ENCODE measurements at regions not wholly inside any gene's neighbourhood (a gene's known extent, or its start where the extent isn't known, plus 50 kb on each side); places are given as distances from the start of the nearest gene placed in this dataset.

GRCh38 chr17:68790931-68791330 lies 164.3 kb downstream of the ABCA8 start:
- H2AFZ ChIP-seq (ENCODE audit: low read depth, low read length), result no peak overlapping the region
- no peaks in the 10 kb centered on the region for H3K27me3 ChIP-seq (ENCODE audit: insufficient read depth, low read length)
- peaks cover 3% of the 10 kb centered on the region for H3K9me3 ChIP-seq (ENCODE audit: low read length)
- H3K4me1 ChIP-seq (ENCODE audit: insufficient read depth, low read length), result peaks cover 16% of the 10 kb centered on the region
- H3K4me3 ChIP-seq (ENCODE audit: low read length), result no peak overlapping the region
- no peaks in the 10 kb centered on the region for H3K36me3 ChIP-seq (ENCODE audit: insufficient read depth, low read length)

DNA sequence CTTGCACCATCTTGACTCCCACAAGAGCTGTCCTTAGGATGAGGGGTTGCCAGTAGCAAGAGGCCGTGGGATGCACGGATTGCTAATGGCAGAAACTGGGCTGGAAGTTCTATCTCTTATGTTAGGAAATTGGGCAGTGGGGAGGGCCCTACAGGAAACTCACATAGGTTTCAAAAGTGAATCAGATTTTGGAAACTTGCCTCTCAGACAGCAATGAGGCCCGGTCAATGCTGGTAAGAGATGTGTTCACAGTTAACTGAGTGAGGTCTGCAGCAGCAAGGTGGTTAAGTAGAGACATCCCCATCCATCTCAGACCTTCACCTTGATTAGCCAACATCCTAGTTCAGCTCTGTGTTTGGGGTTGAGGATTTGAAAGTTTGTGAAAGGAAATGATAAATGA lies 164.7 kb downstream of the ABCA8 start:
- H2AFZ ChIP-seq (ENCODE audit: low read depth, low read length), result no peak overlapping the region
- no peak overlapping the region for H3K4me3 ChIP-seq (ENCODE audit: low read length)
- H3K27me3 ChIP-seq (ENCODE audit: insufficient read depth, low read length), result no peaks in the 10 kb centered on the region
- H3K9me3 ChIP-seq (ENCODE audit: low read length), result peaks cover 3% of the 10 kb centered on the region
- no peaks in the 10 kb centered on the region for H3K36me3 ChIP-seq (ENCODE audit: insufficient read depth, low read length)
- H3K4me1 ChIP-seq (ENCODE audit: insufficient read depth, low read length), result peaks cover 16% of the 10 kb centered on the region

DNA sequence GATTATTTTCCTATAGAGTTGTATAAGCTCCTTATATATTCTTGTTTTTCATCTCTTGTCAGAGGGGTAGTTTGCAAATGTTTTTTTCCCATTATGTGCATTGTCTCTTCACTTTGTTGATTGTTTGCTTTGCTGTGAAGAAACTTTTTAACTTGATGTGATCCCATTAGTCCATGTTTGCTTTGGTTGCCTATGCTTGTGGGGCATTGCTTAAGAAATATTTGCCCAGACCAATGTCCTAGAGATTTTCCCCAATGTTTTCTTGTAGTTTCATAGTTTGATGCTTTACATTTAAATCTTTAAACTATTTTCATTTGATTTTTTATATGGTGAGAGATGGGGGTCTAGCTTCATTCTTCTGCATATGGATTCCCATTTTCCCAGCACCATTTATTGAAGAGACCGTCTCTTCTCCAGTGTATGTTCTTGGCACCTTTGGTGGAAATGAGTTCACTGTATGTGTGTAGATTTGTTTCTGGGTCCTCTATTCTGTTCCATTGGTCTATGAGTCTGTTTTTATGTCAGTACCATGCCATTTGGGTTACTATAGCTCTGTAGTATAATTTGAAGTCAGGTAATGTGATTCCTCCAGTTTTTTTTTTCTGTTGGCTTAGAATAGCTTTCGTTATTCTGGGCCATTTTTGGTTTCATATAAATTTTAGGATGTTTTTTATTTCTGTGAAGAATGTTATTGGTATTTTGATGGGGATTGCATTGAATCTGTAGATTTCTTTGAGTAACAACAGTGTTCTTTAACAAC lies 165.8 kb downstream of the ABCA8 start:
- Histone ChIP-seq H3K4me3 (ENCODE audit: low read length) (no peak overlapping the region), H2AFZ (ENCODE audit: low read depth, low read length) (no peak overlapping the region), H3K9me3 (ENCODE audit: low read length) (peaks cover 3% of the 10 kb centered on the region), H3K27me3 (ENCODE audit: insufficient read depth, low read length) (no peaks in the 10 kb centered on the region), H3K36me3 (ENCODE audit: insufficient read depth, low read length) (no peaks in the 10 kb centered on the region), H3K4me1 (ENCODE audit: insufficient read depth, low read length) (peaks cover 13% of the 10 kb centered on the region)

DNA sequence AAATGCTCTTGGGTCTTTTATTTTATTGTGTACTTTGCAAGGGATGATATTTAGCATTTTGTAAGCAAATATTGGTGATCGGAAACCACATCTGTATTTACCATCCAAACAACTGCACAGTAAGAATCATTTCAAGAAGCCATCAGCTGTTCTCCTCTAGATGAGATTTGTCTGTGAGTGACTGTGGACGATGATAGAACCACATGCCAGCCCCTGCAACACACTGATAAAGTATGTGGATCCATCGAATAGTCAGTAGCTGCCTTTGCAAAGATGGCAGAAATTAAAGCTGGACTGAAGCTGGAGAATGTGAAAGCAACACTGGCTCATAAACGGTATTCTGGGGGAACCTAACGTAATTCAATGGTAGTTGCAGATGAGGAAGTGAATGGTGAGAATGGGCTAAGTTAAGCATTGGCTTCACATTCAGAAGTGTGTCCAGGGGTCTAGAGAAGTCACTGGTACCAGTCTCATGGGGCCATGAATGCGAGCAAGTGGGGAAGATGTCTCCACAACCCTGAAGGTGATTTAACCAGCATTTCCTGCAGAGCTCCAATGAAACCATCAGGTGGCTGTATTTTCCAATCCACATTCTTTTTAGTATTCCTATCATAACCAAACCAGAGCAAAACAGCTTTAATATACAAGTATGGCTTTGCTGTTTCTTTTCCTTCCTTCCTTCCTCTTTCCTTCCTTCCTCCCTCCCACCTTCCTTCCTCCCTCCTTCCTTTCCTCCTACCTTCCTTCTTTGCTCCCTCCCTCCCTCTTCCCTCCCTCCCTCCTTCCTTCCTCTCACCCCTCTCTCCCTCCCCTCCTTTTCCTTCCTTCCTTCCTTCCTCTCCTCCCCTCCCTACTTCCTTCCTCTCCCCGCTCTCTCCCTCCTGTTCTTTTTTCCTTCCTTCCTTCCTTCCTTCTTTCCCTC lies 169.4 kb downstream of the ABCA8 start:
- Histone ChIP-seq H3K4me3 (ENCODE audit: low read length) (no peak overlapping the region), H2AFZ (ENCODE audit: low read depth, low read length) (no peak overlapping the region), H3K9me3 (ENCODE audit: low read length) (peaks cover 6% of the 10 kb centered on the region), H3K27me3 (ENCODE audit: insufficient read depth, low read length) (no peaks in the 10 kb centered on the region), H3K36me3 (ENCODE audit: insufficient read depth, low read length) (no peaks in the 10 kb centered on the region), H3K4me1 (ENCODE audit: insufficient read depth, low read length) (peaks cover 4% of the 10 kb centered on the region)

- no peaks in the 10 kb centered on the region for H3K27me3 ChIP-seq (ENCODE audit: insufficient read depth, low read length)
- peaks cover 2% of the 10 kb centered on the region for H3K9me3 ChIP-seq (ENCODE audit: low read length)
- H3K36me3 ChIP-seq (ENCODE audit: insufficient read depth, low read length), result no peaks in the 10 kb centered on the region
- H3K4me3 ChIP-seq (ENCODE audit: low read length), result no peak overlapping the region
- H2AFZ ChIP-seq (ENCODE audit: low read depth, low read length), result no peak overlapping the region
- peaks cover 4% of the 10 kb centered on the region for H3K4me1 ChIP-seq (ENCODE audit: insufficient read depth, low read length)
Measured at GRCh38 chr17:68784431-68784830, 170.8 kb downstream of the ABCA8 start.

DNA sequence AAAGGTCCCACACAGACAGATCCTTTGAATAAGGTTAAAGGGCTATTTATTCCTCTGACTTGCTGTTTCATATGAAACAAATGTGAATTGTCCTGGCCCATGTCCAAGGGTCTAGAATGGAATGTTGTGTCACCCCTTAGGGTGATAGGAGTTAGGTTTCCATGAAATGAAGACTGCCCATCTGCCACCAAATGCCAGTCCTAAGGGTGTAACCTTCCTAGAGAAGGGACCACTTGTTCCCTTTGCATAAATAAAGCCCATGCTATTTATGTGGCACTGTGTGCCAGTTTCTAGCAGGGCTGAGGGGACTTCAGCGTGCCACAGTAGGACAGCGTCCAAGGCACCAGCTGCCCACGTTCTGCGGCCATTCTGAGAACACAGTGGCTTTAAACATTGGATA lies 171.3 kb downstream of the ABCA8 start:
- Histone ChIP-seq H3K4me1 (ENCODE audit: insufficient read depth, low read length) (peaks cover 4% of the 10 kb centered on the region), H3K36me3 (ENCODE audit: insufficient read depth, low read length) (no peaks in the 10 kb centered on the region), H3K9me3 (ENCODE audit: low read length) (peaks cover 2% of the 10 kb centered on the region), H3K27me3 (ENCODE audit: insufficient read depth, low read length) (no peaks in the 10 kb centered on the region), H3K4me3 (ENCODE audit: low read length) (no peak overlapping the region), H2AFZ (ENCODE audit: low read depth, low read length) (no peak overlapping the region)

DNA sequence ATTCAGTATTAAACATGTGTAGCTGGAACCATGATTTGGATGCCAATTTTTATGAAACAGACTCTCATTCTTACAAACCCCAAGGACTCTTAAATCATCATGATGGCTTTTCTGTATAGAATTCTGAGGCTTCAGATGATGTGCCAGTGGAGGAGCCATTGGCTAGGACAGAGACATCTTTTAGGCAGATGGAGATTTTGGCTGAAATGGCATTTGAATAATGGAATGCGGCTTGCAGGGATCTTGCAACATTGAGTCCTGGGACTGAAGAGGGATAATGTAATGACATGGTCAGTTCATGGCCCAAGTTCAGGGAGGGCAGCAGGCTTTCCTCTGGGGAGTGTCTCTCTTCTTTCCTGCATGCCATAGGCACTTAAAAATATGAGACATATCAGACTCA lies 172.4 kb downstream of the ABCA8 start:
- H3K4me1 ChIP-seq (ENCODE audit: insufficient read depth, low read length), result peaks cover 4% of the 10 kb centered on the region

DNA sequence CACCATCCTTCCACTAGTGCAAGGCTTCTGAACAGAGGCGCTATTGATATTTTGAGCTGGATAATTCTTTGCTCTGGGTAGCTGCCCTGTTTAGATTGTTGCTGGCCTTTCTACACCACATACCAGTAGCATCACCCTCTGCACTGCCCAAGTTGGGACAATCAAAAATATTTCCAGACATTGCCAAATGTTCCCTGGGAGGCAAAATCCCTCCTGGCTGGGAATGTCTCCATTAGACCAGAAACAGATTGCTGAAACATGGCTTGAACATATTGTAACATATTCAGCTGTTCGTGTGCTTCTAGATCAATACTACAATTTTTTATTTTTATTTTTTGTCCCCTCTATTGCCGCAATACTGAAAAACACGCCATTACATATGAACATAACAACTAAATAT lies 174.6 kb downstream of the ABCA8 start:
- no peaks in the 10 kb centered on the region for H3K36me3 ChIP-seq (ENCODE audit: insufficient read depth, low read length)
- H2AFZ ChIP-seq (ENCODE audit: low read depth, low read length), result no peak overlapping the region
- no peak overlapping the region for H3K4me3 ChIP-seq (ENCODE audit: low read length)
- peaks cover 2% of the 10 kb centered on the region for H3K9me3 ChIP-seq (ENCODE audit: low read length)
- peaks cover 4% of the 10 kb centered on the region for H3K4me1 ChIP-seq (ENCODE audit: insufficient read depth, low read length)
- H3K27me3 ChIP-seq (ENCODE audit: insufficient read depth, low read length), result no peaks in the 10 kb centered on the region

More for the DNA sequence above, 172.4 kb downstream of the ABCA8 start:
- peaks cover 2% of the 10 kb centered on the region for H3K9me3 ChIP-seq (ENCODE audit: low read length)
- H3K4me3 ChIP-seq (ENCODE audit: low read length), result no peak overlapping the region
- H3K27me3 ChIP-seq (ENCODE audit: insufficient read depth, low read length), result no peaks in the 10 kb centered on the region
- no peaks in the 10 kb centered on the region for H3K36me3 ChIP-seq (ENCODE audit: insufficient read depth, low read length)
- H2AFZ ChIP-seq (ENCODE audit: low read depth, low read length), result no peak overlapping the region

DNA sequence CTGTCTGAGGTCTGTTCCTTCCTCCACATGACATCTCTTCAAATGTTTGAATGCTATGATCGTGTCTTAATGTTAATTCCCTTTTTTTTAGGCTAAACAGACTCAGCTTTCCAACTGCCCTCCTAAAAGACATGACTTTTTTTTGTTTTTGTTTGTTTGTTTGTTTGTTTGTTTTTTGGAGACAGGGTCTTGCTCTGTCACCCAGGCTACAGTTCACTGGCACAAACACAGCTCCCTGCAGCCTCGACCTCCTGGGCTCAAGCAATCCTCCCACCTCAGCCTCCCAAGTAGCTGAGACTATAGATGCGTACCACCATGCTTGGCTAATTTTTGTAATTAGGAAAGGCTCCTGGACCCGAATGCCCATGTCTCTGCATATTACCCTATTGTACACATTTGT lies 176.5 kb downstream of the ABCA8 start:
- Histone ChIP-seq H3K36me3 (ENCODE audit: insufficient read depth, low read length) (no peaks in the 10 kb centered on the region), H3K27me3 (ENCODE audit: insufficient read depth, low read length) (no peaks in the 10 kb centered on the region), H2AFZ (ENCODE audit: low read depth, low read length) (no peak overlapping the region), H3K4me1 (ENCODE audit: insufficient read depth, low read length) (peaks cover 11% of the 10 kb centered on the region), H3K4me3 (ENCODE audit: low read length) (no peak overlapping the region), H3K9me3 (ENCODE audit: low read length) (peaks cover 2% of the 10 kb centered on the region)

DNA sequence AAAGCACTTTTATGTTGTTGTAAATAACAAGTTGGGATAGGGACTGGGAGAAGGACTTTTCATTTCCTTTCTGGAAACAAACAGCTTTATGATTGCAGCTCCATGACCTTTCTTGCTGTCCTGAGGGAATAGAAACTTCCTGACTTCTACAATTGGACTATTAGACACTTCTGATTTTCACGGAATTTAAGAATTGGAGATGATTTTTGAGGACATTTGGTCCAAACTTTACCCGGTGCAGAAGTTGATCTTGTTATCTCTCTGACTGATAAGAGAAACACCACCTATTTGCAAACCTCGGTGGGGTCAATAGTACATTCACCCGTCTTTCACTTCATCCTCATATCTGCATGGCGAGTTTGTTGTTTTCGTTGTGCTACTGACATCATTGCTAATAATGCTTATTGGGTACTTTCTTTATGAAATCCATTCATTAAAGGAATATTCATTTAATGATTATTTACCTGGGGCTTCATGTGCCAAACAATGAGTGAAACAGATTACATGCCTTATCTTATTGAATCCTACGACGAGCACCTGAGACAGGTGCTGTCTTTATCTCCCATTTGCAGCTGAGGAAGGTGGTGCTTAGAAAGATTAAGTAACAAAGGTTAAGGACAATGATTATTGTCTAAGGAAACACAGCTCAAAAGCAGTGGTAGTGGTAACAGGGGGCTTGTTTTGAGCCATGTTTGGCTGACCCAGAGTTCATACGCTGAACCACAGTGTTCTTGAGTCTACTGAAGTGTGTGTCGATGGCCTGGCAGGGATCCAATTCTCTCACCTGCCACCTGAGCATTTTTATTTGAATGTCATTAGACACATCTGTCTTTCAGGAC lies 176.9 kb upstream of the FAM20A start:
- Histone ChIP-seq H3K9me3 (ENCODE audit: low read length) (peaks cover 2% of the 10 kb centered on the region), H3K36me3 (ENCODE audit: insufficient read depth, low read length) (no peaks in the 10 kb centered on the region), H2AFZ (ENCODE audit: low read depth, low read length) (peak overlapping the region; percentile 54), H3K27me3 (ENCODE audit: insufficient read depth, low read length) (no peaks in the 10 kb centered on the region), H3K4me3 (ENCODE audit: low read length) (no peak overlapping the region), H3K4me1 (ENCODE audit: insufficient read depth, low read length) (peaks cover 7% of the 10 kb centered on the region)

DNA sequence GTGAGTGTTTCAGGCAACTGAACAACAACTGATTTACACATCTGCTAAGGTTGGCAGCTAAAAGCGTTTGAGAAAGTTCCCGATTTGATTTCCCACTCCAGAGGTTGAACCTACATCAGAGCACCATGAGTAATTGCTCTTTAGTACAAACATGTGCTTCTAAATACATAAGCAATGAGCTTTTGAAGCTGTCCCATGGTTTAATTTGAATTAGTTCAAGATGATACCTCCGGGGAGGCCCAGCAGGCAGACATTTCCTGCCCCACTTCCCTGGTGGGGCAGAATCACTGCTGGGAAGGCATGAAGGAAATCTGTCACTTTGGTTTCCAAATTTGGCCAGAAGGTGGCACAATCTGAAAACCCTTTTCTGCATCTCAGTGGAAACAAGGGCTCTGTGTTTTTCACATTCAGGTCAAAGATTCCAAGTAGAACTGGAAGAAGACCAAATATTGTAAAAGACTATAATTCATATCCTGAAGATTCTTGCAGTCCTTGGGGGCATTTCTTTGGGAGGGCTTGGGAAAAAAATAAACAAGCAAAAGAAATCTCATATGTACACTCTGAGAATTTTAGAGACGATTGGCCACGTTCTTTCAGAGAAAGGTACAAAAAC lies 176.2 kb upstream of the FAM20A start:
- Histone ChIP-seq H3K27me3 (ENCODE audit: insufficient read depth, low read length) (no peaks in the 10 kb centered on the region), H3K9me3 (ENCODE audit: low read length) (no peaks in the 10 kb centered on the region), H3K36me3 (ENCODE audit: insufficient read depth, low read length) (no peaks in the 10 kb centered on the region), H2AFZ (ENCODE audit: low read depth, low read length) (peak overlapping the region; percentile 54), H3K4me1 (ENCODE audit: insufficient read depth, low read length) (peaks cover 7% of the 10 kb centered on the region), H3K4me3 (ENCODE audit: low read length) (no peak overlapping the region)

DNA sequence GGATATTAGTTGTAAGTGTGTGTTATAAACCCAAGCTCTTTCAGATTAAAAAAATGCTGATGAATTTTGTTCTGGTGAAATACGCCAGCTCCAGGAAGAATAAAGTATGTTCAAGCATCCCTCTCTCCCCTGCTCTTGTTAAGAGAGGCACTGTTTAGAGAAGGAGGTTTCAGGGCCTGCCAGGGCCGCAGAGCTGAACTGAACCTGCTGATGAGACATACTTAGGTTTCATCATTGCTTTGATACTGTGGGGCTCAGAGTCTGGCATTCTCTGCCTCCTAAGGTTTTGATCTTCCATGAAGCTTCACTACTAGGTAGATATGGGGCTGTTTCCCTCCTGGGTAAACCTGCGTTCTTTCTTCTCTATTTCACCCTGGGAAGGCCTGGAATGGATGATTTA lies 175.3 kb upstream of the FAM20A start:
- H3K36me3 ChIP-seq (ENCODE audit: insufficient read depth, low read length), result no peaks in the 10 kb centered on the region
- no peaks in the 10 kb centered on the region for H3K9me3 ChIP-seq (ENCODE audit: low read length)
- no peaks in the 10 kb centered on the region for H3K27me3 ChIP-seq (ENCODE audit: insufficient read depth, low read length)
- no peak overlapping the region for H2AFZ ChIP-seq (ENCODE audit: low read depth, low read length)
- H3K4me3 ChIP-seq (ENCODE audit: low read length), result no peak overlapping the region
- peaks cover 7% of the 10 kb centered on the region for H3K4me1 ChIP-seq (ENCODE audit: insufficient read depth, low read length)
